ENCODE measurements at regions not wholly inside any gene's neighbourhood (a gene's known extent, or its start where the extent isn't known, plus 50 kb on each side); places are given as distances from the start of the nearest gene placed in this dataset.
"Not testable (repeated sequence)": the region's sequence is repeated elsewhere in the genome, so short reads cannot be mapped to it uniquely, and the experiment has no call there.

DNA sequence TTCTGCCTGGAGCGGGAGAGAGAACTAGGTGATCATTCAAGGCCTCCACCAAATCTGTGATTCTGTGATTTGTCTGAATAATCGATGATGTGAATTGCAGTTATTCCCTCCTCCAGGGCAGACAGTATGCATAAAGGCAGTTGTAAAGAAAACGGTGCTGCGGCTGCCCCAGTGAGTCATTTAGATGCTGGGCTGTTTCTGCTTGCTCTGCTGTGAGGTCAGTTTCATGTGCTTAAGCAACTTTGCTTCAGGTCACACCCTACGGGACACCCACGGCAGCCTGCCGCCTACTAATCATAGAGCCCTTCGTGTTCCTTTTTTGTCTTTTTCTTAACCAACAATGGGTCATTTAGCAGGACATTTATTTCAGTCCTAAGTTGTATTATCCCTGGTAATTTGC, 158.1 kb upstream of the PITRM1 start:
- no peak for DNase-seq

DNA sequence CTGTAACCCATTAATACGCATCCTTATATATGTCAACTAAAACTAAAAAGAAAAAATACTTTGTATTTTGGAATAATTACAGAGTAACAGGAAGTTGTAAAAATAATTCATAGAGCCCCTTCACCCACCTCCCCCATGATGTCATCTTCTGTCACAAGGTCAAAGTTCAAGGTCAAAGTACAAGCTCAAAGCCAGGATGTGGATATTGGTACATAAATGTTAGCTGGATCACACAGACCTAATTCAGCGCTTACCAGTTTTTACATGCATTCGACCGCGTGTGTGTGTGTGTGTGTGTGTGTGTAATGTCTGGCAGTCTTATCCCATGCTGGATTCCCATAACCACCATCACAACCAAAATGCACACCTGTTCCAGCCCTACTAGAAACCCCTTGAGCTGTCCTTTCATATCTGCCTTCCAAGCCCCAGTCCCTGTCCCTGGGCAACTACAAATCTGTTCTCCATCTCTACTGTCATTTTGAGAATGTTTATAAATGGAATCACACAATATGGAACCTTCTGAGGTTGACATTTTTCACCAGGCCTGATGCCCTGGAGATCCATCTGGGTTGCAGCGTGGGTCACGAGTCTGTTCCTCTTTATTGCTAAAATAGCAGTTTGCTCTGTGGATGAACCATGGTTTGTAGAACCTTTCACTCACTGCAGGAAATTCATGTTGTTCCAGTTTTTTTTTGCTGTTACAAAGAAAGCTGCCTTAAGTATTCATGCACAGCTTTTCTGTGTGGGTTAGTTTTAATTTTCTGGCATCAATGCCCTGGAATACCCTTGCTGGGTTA, 153.6 kb upstream of the PITRM1 start:
- no peak for DNase-seq

- no peak for DNase-seq
Measured at GRCh38 chr10:3324612-3325038, 152.0 kb upstream of the PITRM1 start.

- no peak for DNase-seq
Measured at GRCh38 chr10:3323865-3324498, 151.4 kb upstream of the PITRM1 start.

DNA sequence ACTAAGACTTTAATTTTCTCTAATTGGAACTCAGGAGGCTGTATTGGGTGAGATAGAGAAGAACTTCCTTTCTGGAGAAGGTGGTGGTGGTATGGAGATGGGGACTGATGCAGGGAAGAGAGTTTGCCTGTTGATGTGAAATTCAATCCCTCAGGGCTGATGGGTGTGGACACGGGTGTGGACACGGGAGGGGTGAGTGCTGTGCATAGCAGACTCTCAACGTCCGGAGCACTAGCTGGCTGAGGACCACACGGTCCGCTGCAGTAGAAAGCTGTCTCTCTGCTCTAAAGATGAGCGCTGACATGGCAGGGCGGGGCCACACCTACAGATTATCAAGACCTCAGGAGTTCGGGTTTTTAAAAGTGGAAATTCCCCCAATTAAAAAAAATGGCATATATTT, 148.5 kb upstream of the PITRM1 start:
- no peak for DNase-seq

DNA sequence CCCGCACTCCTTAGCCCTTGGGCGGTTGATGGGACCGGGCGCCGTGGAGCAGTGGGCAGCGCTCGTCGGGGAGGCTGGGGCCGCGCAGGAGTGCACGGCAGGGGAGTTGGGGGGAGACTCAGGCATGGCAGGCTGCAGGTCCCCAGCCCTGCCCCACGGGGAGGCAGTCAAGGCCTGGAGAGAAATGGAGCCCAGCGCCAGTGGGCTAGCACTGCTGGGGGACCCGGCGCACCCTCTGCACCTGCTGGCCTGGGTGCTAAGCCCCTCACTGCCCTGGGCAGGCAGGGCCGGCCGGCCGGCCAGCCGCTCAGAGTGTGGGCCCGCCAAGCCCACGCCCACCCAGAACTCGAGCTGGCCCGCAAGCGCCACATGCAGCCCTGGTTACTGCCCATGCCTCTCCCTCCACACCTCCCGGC, 147.2 kb upstream of the PITRM1 start:
- no peak for DNase-seq

- DNase-seq, result not testable (repeated sequence)
Measured at GRCh38 chr10:3318480-3318807, 145.9 kb upstream of the PITRM1 start.

DNA sequence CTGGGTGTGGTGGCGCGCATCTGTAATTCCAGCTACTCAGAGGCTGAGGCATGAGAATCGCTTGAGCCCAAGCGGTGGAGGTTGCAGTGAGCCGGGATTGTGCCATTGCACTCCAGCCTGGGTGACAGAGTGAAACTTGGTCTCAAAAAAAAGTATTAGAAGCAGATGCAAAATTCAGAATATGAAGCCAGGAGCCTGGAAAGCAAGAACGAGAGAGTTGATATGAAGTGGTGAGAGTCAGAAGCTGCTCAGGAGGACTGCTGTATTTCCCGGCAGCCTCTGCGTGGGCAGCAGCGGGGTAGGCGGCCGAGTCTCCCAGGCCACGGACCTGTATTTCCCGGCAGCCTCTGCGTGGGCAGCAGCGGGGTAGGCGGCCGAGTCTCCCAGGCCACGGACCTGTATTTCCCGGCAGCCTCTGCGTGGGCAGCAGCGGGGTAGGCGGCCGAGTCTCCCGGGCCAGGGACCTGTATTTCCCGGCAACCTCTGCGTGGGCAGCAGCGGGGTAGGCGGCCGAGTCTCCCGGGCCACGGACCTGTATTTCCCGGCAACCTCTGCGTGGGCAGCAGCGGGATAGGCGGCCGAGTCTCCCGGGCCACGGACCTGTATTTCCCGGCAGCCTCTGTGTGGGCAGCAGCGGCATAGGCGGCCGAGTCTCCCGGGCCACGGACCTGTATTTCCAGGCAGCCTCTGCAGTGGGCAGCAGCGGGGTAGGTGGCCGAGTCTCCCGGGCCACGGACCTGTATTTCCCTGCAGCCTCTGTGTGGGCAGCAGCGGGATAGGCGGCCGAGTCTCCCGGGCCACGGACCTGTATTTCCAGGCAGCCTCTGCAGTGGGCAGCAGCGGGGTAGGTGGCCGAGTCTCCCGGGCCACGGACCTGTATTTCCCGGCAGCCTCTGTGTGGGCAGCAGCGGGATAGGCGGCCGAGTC, 145.2 kb upstream of the PITRM1 start:
- DNase-seq, result not testable (repeated sequence)

GRCh38 chr10:3314445-3315085, 142.0 kb upstream of the PITRM1 start:
- DNase-seq, result not testable (repeated sequence)

- DNase-seq, result peak; percentile 74
Measured at GRCh38 chr10:3313784-3314444, 141.3 kb upstream of the PITRM1 start.

DNA sequence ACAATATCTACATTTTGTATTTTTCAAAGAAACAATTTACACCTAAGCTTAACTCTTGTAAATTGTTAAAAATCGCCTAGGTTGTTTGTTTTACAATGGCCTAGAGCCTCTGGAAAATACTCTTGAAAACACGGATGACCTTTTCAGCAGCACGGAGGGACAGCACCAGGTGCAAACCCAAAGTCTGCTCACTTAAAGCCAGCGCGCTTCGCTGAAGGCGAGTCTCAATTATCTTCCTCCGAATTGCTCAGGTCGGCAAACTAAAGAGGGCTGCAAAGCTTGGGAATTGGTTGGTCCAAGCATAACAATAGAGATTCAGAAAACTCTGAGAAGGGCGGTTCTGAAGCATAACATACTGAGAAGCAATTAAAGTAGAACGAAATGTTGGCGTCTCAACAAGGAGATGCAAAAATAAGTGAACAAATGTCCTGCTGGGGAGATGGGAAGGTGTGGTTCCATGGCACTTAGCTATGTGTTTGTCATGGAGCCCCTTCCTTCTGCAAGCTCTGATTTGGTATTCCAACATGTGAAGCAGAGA, 139.9 kb upstream of the PITRM1 start:
- DNase-seq, result no peak

GRCh38 chr10:3310016-3310784, 137.6 kb upstream of the PITRM1 start:
- DNase-seq, result no peak

DNA sequence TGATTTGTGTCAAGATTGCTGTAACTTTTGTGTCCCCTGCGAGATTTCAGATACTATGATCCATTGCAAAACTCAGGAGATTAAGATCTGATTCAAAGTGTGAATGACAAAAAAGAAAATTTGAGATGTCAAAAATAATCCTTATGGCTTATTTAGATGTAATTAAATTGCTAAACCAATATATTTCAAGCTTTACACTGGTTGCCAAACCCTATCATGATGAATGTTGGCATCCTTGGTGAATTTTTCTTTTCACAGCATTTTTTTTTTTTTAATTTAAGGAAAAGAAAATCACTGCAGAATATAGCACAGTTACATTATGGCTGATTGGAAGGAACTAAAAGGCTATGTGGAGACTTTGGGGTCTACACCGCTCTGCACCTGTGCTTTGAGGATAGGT, 133.5 kb upstream of the PITRM1 start:
- DNase-seq, result no peak

DNA sequence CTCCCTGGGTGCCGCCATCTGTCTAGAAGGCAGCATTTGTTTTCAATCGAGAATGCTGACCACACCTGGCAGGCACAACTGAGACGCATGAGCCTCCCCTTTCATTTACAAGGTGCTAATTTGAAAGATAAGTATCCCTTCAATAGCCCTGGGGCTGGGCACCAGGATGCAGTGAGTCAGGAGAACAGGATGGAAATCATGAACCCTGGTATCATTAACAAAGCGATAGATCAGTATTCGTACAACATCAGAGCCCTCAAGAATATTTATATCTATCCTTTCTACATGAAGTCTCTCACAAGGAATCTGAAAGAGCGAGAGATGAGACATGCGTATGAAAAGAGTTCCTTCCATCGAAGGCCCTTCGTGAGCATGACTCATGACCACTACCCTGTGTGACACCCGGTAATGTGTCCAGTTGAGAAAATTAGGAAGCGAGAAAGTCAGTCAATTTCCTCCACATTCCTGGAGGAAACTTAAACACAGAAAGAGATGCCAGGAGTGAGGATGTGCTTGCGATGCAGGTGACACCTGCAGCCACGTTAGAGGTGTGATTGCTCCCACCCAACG, 123.1 kb upstream of the PITRM1 start:
- DNase-seq, result no peak

DNA sequence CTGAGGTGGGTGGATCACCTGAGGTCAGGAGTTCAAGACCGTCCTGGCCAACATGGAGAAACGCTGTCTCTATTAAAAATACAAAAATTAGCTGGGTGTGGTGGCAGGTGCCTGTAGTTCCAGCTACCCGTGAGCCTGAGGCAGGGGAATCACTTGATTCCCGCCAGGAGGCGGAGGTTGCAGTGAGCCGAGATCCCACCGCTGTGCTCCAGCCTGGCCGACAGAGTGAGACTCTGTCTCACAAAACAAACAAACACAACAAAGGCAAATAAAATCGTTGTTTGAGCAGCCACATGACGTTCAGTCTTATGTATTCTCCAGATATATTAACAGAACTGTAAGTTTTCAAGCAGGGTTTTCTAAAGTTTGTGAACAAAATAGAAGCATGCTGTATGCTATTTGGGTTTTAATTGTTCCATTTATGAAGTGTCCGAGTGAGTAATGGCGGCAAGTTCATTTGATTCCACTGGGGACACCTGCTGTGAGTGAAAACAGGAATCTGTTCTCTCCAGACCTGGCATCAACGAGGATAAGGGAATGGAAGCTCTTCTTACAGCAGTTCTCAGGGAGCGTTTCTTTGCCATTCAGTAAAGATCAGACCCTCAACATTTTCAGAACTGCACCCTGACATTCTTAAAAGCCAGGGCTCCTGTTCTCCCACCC, 122.5 kb upstream of the PITRM1 start:
- DNase-seq, result no peak

DNA sequence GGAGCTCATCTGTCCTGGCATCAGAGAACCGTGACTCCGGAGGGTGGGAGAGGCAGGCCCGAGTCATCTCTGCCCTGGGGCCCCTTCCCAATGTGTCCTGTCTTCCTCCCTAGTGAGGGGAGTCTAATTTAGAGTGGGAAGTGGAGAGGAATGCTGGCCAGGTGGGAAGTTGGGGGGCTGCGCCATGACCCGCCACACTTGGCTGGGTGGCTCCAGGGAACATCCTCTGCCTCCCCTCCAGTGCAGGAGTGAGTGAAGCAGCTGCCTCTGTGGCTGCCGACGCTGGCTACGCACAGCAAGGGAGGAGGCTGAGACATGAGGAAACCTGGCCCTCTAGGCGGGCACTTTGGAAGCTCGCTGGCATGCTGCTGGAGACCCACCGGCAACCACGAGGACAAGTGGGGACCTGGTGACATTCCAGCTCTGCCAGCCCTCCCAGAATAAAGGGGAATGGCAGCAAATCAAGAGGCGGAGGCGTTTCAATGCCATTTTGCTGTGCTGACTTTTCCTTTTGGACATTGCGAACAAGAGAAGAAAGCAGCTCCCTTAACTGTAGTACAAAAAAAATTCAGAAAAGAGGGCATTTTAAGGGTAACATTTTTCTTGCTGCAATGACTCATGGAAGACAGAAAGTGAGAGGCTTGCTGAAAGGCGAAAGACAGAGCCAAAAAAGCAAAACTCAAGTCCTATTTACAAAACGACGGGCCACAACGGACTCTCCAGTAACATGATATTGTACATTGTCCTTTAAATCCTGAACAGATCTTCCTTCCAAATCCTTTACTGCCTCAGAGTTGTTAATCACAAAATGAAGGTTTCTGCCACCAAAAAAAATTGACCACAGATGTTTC, 121.2 kb upstream of the PITRM1 start:
- no peak for DNase-seq

DNA sequence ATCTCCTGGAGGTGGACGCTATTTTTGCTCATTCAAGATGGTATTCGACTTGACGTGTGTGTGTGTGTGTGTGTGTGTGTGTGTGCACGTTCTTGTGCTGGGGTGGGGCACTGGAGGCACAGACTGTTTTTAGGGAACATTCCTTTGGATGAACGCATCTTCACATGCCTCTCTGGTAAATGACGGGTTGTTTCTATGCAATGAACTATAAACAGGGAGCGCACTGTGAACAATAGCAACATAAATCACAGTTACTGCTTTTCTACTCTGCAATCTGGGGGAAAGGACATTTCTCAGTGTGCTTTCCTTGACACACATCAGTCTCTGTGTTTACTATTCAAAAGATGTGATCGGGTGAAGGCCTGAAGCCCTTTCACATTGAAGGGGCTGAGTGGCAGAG, 120.1 kb upstream of the PITRM1 start:
- no peak for DNase-seq

GRCh38 chr10:3290550-3290949, 118.0 kb upstream of the PITRM1 start:
- no peak for DNase-seq
